ENCODE measurements at regions not wholly inside any gene's neighbourhood (a gene's known extent, or its start where the extent isn't known, plus 50 kb on each side); places are given as distances from the start of the nearest gene placed in this dataset.

- TF ChIP-seq, protein P1, sequence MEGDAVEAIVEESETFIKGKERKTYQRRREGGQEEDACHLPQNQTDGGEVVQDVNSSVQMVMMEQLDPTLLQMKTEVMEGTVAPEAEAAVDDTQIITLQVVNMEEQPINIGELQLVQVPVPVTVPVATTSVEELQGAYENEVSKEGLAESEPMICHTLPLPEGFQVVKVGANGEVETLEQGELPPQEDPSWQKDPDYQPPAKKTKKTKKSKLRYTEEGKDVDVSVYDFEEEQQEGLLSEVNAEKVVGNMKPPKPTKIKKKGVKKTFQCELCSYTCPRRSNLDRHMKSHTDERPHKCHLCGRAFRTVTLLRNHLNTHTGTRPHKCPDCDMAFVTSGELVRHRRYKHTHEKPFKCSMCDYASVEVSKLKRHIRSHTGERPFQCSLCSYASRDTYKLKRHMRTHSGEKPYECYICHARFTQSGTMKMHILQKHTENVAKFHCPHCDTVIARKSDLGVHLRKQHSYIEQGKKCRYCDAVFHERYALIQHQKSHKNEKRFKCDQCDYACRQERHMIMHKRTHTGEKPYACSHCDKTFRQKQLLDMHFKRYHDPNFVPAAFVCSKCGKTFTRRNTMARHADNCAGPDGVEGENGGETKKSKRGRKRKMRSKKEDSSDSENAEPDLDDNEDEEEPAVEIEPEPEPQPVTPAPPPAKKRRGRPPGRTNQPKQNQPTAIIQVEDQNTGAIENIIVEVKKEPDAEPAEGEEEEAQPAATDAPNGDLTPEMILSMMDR (IDR thresholded peaks at IDR 0.05; ENCODE audit: low read length, missing control alignments) = no peak
- H3K4me3 ChIP-seq (replicated peaks; ENCODE audit: low read depth, low read length) = no peak overlapping the region
- no peak for DNase-seq (ENCODE audit: low read depth)
These were observed 176.6 kb upstream of the ADAMTS5 start for GRCh38 chr21:27143476-27143875.

GRCh38 chr21:27139526-27139925, 172.6 kb upstream of the ADAMTS5 start:
- DNase-seq (ENCODE audit: low read depth) = no peak
- no peak overlapping the region for H3K4me3 ChIP-seq (replicated peaks; ENCODE audit: low read depth, low read length)
- TF ChIP-seq, protein P1 (IDR thresholded peaks at IDR 0.05; ENCODE audit: low read length, missing control alignments) = no peak

GRCh38 chr21:27134516-27134915, 167.6 kb upstream of the ADAMTS5 start:
- no peak overlapping the region for H3K4me3 ChIP-seq (replicated peaks; ENCODE audit: low read depth, low read length)
- DNase-seq (ENCODE audit: low read depth) = peak; percentile 4
- TF ChIP-seq, protein P1 (IDR thresholded peaks at IDR 0.05; ENCODE audit: low read length, missing control alignments) = no peak

DNA sequence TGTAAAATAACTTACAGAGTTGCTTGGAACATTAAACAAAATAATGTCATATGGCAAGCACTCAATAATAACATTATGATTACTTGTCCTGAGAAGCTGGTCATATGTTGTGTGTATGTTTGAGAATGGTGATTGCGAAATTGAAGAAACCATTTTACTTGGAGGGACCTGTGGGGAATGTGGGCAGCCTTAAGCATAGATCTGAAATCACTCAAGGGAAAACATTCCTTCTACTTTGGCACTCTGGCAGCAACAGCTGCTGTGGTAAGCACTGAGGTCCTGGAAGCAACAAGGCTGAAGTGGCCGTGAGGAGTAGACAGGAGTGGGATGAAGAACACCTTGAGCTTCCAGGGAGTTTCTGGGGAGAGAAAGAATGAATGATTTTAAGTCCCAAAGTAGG, 165.4 kb upstream of the ADAMTS5 start:
- DNase-seq (ENCODE audit: low read depth) = peak; percentile 39
- no peak overlapping the region for H3K4me3 ChIP-seq (replicated peaks; ENCODE audit: low read depth, low read length)
- TF ChIP-seq, protein P1 (IDR thresholded peaks at IDR 0.05; ENCODE audit: low read length, missing control alignments) = no peak

DNA sequence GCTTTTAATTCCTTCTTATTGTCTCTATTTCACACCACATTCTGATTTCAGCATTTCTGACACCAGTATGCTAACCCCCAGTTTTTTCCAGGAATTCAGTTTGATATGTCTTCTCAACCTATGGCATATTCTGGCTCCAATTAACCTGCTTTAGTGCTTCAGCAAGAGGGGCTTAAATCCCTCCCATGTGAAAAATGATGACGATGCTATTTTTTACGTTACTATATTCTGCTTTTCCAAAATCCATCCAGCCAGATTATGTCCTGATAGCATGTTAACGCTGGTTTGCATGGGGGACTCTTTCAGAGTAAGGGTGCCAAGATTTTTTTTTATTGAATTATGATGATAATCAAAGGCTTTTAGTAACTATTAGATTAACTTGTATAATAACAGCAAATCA, 163.3 kb upstream of the ADAMTS5 start:
- DNase-seq (ENCODE audit: low read depth) = no peak
- H3K4me3 ChIP-seq (replicated peaks; ENCODE audit: low read depth, low read length) = no peak overlapping the region
- TF ChIP-seq, protein P1 (IDR thresholded peaks at IDR 0.05; ENCODE audit: low read length, missing control alignments) = no peak

- no peak for DNase-seq (ENCODE audit: low read depth)
- H3K4me3 ChIP-seq (replicated peaks; ENCODE audit: low read depth, low read length) = no peak overlapping the region
- TF ChIP-seq, protein P1 (IDR thresholded peaks at IDR 0.05; ENCODE audit: low read length, missing control alignments) = no peak
These were observed 162.8 kb upstream of the ADAMTS5 start for GRCh38 chr21:27129694-27130093.

DNA sequence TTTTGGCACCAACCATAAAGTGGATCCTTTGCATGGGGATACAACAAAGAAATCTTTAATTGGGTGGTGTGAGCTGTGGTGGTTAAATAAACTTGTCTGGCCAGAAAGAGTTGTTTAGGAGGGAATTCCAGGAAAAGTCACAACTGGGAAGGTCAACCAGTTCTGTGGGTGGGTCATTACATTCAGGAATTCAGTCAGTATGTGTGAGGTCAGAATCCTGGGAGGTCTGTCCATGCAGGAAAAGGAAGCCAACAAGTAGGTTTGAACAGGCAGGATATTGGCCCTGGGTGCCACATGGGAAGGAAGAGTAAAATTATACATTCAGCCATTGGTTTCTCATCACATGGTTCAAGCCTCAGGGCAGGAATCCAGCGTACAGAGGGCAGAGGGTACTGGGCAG, 162.3 kb upstream of the ADAMTS5 start:
- H3K4me3 ChIP-seq (replicated peaks; ENCODE audit: low read depth, low read length) = no peak overlapping the region
- TF ChIP-seq, protein P1 (IDR thresholded peaks at IDR 0.05; ENCODE audit: low read length, missing control alignments) = no peak
- DNase-seq (ENCODE audit: low read depth) = no peak
